ENCODE measurements at regions not wholly inside any gene's neighbourhood (a gene's known extent, or its start where the extent isn't known, plus 50 kb on each side); places are given as distances from the start of the nearest gene placed in this dataset.
A peak's percentile ranks its signal among the peaks of the same experiment; 100 is the strongest.

- no peak for DNase-seq
These were observed 331.5 kb upstream of the NPVF start for GRCh38 chr7:25559581-25560367.

DNA sequence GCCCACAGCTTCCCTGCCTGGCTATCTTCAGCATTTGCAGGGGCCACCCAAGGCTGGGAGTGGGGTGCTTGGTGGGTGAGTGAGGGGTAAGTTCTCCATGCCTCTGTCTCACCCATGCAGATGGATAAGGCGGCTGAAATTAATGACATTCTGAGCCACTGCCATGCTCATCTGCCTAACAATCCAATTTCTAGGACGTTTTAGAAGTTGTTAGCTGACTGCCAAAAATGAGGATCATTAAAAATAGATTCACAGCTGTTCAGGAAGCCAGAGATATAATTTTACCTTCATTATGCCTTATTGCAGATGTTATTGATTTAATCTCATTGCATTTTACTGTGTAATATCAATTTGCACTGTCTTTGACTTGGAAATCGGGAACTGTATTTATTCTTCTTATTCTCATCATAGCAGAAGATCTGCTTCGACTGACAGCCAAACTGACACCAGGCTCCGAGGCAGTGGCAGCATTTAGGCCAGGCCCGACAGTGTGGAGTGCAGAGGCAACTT is 334.4 kb upstream of the NPVF start:
- no peak for DNase-seq

DNA sequence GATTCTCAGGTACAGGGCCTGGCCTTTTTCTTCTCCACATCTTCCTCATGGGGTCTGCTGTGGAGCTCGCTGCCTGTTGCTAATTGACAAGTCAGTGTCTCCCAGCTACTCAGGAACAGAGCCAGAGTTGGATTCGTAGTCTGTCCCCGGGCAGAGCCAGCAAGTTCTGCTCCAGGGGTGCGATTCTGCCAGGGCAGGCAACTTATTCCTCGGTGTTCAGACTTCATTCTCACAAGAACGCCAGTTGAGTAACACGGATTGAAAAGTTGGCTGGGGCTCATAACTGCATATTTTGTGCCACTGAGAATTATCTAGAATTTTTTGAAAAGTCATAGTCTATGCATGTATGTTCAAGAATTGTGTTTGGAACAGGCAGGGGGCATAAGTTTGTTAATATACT is 336.7 kb upstream of the NPVF start:
- no peak for DNase-seq

GRCh38 chr7:25565949-25566348 is 337.7 kb upstream of the NPVF start:
- DNase-seq = peak; percentile 38

- no peak for DNase-seq
These were observed 339.1 kb upstream of the NPVF start for GRCh38 chr7:25567430-25567829.

DNA sequence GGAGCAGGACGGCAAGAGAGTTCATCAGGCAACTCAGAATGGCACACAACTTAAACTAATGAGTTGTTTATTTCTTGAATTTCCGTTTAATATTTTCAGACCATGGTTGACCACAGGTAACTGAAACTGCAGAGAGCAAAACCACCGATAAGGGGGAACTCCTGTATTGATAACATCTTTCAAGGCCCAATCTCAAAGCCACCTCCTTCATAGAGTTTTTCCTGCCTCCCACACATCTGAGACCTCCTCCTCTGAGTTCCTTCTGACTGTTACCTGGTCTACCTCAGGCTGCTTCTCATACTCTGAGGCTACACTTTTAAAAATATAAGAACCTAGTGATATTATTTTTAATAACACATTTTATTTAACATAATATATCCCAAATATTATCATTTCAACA is 341.5 kb upstream of the NPVF start:
- DNase-seq = no peak

DNA sequence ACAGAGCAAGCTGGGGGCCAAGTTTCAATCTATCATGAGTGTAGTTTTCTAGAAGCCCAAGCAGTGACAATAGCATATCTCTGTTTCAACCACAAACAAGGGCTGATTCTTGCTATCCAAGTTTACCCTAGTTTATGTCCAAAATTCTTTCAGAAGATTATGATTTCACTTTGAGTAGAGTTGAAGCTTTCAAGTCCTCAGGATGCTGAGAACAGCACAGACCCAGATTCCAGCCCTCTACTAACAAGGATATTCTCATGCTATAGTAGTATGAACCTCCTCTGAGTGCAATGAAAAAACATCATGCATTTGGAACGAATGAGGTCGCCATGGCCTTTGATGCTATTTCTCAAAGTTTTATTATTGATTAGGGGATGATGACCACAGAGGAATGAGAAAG is 344.1 kb upstream of the NPVF start:
- no peak for DNase-seq

GRCh38 chr7:25574828-25575227 is 346.5 kb upstream of the NPVF start:
- DNase-seq = no peak

DNA sequence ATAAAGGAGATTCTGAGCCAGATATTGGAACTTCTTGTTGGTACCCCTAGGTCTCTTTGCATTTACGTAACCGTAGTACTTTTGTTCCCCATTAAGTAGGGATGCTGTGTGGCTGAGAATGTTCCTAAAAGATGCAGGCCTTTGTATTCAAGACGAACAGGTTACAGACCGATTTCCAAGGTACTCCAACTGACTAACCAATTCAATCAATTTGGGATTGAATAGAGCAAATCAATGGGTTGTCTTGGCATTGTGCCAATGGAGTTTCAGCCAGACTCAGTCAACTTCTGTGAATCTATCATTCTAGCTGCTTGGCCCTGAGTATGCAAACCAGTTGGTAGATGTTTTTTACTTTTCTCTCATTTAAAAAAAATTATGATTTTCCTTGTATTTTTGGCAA is 347.3 kb upstream of the NPVF start:
- DNase-seq = no peak

DNA sequence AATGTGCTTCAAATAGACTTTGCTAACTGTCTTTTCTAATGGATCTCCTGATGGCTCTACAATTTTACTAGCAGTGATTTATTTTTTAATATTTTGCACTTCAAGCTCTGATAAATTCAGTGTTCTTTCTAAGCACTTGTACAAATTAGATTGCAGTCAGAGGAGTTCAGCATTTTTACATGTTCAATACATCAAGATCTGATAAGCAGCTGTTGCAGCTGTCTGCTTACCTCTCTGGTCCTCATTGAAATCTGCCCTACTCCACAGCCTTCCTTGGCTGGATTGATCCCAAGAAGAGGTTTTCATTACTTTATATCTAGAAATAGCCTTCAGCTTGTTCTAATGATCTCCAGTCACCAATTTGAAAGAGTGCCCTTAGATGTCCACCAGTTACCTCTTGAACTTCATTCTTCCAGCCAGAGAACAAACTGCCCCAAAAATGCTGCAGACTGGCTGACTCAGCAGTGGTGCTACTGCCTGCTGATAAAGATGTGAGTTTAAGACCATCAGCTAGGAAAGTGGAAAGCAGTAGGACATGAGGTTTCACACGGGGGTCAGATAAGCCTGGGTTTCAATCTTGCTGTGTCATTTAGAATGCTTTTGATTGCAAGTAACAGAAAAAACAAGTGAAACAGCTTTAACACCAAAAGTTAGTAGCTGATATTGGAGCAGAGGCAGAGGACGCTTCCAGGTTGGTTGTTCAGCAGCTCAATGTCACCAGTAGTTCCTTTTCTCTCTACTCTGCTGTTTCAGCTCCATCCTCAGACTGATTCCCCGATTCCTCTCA is 350.9 kb upstream of the NPVF start:
- no peak for DNase-seq

DNA sequence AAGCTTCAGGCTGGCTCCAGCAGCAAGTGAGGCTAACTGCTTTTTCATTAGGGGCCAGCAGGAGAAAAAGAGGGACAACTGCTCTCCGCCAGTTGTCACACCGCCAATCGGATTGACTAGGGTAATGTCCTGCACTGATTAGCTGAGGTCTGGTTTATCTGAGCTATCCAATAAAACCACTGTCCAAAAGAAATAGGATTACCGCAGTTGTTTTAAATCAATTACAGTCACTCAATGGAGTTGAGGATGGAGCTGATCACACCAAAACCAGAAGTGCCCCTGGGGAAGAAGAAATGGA is 351.4 kb upstream of the NPVF start:
- DNase-seq = no peak

DNA sequence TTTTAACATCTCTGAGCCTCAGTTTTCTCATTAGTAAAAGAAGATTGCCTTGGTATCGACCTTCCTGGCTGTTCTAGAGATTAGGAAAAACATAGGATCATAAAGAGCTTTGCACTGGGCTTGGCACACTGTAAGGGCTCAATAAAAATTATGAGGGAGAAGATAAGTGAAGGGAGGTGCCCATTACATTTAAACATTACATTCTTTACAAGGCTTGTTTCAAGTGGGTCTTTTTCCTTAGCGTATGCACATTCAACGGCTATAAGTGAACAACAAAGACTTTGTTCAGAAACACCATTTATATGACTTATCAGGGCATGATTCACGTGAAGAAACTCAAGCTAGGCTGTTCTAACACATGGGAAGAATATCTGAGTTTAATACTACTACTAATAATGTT is 351.9 kb upstream of the NPVF start:
- DNase-seq = no peak

GRCh38 chr7:25583621-25584020 is 355.3 kb upstream of the NPVF start:
- no peak for DNase-seq

DNA sequence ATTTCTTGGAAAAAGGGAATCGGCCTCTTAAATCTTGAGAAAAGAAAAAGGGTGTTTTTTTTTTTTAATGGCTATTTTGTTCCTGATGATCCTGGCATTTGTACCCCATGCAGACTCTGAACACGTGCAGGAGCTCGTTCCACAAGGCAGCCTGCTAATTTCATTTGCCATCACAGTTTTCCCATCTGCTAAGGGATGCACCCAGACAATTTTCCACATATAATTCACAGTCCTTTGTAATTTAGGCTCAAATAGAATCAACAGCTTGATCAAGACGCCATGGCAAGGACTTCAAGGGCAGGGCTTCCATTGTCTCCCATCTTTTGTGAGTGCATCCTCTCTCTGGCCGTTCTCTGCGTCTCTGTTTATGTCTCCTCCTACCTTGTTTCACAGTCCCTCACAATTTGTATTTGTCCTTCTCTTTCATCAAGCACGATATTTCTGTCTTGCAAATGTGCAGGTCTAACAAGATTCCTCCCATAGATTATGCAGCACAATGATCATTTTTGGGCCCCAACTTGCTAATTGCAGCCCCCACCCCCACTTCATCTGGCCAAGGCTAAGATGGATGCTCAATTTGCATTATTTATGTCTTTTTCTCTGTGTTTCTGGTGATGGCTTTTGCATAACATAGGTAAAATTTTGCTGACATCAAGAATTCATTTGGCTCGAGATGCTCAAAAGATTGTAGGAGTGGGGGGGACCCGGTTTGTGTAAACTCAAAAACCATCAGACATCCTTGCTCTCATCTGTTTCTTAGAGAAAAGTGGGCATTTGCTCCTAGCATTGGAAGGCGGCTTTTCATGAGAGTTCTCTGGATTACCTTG is 356.0 kb upstream of the NPVF start:
- no peak for DNase-seq

GRCh38 chr7:25586513-25586912 is 358.2 kb upstream of the NPVF start:
- DNase-seq = no peak

DNA sequence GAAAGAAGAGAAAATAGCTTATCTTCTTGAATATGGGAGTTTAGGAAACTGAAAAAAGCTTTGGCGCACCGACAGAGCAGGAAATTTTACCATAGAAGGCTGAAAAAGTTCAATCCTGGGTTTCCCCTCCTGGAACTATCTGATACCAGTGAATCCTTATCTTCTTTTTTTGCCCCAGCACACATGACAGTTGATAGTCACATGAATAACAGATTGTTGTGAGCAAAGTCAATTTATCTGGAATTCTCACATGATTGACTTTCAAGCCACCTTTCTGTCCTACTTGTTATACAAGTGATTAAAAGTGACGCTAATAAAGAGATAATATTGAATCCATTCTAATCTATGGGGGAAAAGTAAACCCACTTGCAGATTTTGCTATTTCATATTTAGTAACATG is 365.8 kb upstream of the NPVF start:
- DNase-seq = no peak

- no peak for DNase-seq
These were observed 366.4 kb upstream of the NPVF start for GRCh38 chr7:25594728-25595127.

- DNase-seq = no peak
These were observed 367.7 kb upstream of the NPVF start for GRCh38 chr7:25595996-25596395.

DNA sequence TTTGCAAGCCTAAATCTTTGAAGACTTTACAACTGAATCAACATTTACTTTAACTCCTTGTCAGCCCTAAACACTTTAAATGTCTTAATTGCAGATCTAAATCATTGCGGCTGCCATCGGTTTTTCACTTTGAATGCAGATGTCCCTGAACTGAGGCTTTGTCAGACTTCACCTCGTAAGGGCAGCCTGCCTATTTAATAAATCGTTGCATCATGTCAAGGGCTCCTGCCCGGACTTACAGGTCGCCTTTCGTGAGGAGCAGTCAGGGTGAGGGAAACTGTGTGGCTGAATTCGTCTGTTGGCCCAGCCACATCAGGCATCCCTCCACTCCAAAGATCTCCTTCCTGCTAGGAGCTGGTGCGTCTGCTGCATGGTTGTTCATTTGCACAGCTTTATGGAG is 368.2 kb upstream of the NPVF start:
- DNase-seq = no peak

GRCh38 chr7:25597946-25598345 is 369.7 kb upstream of the NPVF start:
- DNase-seq = no peak

- no peak for DNase-seq
These were observed 370.5 kb upstream of the NPVF start for GRCh38 chr7:25598765-25599164.

DNA sequence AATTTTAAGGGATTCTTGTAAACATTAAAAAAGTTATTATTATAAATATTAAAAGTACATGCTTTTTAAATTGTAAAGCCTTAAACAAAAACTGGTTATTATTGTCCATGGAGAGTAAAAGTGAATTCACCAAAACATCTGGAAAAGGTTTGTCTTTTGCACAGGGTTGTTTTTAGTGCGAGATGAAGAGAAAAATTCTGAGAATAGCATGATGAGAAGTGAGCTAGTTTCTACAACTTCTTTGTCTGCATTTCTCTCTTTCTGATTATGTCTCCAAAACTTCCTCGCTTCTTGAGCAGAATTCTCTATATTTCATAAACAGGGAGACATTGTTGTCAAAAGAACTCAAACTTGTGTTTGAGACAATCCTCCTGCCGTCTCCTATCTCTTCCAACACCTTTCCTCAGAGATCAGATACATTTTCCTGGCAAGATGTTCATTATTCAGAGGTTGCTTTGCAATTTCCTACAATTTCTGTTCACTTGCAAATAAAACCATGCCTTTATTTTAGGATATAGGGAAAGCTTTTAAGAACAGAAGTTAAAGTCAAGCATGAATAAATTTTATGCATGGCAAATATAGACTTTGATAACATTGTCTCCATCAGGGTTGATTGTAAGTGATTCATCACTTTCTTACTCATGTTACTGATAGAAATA is 372.1 kb upstream of the NPVF start:
- no peak for DNase-seq

All from NCI-H774 (cell line).